HG02973 (cell line): ENCODE measurements at regions not wholly inside any gene's neighbourhood (a gene's known extent, or its start where the extent isn't known, plus 50 kb on each side); places are given as distances from the start of the nearest gene placed in this dataset.

Experiments
- ATAC-seq: cut with Tn5 transposase; IDR thresholded peaks from one replicate; pipeline ENCODE4 v1.9.1; 2021; ENCODE audit warnings: moderate library complexity; ENCODE audit not compliant: unreplicated experiment

DNA sequence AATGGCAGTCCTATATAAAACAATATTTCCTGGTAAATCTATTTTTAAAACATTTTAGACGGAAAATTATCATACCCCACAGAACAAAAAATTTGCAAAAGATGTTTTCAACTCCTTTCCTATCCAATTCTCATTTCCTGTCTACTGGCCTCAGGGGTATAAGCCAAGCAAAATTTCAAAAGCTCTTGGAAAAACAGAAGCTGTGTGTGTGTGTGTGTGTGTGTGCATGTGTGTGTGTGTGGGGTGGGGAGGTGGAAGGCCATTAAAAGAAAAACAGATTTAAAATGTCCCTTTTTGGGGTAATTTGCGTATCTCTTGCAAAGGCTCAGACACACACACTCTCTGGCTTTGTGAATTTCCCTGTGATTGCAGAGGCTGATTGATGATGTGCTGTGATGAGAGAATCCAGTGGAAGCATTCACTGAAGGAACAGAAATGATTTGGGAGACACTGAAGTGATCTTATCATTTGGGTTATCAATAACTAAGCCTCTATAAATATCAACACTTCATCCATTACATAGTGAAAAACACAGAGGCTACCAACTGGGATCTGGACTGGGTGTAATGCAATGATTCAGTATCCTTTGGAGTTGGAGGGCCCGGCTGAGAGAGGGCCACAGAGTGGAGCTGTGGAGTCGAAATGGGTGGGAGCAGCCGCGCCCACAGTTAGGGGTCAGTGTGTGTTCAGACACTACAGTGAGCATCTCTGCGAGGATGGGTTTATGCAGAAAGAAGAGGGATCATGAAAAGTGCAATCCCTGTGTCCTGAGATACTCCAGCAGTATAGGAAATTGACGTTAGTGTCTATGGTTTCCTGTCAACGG is 106.8 kb upstream of the PREP start:
- no peak for ATAC-seq

GRCh38 chr6:105507811-105508210 is 104.9 kb upstream of the PREP start:
- ATAC-seq: no peak

- no peak for ATAC-seq
These were observed 101.8 kb upstream of the PREP start for GRCh38 chr6:105504706-105505105.

DNA sequence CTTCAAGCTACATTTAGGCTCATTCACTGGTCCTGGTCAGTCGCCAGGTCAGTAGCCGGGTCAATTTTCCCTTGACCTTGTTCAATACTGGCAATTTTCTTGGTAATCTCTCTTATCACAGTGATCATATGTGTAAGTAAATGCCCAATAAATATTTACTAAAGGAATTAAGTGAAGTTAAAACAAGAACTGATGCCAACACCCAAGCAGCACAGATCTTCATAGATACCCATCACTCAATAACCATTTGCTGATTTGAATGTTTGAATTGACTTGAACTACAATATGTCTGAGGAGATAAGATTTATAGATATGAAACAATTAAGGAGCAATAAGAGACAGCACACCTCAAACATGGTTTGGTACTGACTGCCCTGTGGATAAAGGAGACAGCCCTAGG is 100.8 kb upstream of the PREP start:
- ATAC-seq: no peak

GRCh38 chr6:105501826-105502344 is 99.0 kb upstream of the PREP start:
- ATAC-seq: no peak

DNA sequence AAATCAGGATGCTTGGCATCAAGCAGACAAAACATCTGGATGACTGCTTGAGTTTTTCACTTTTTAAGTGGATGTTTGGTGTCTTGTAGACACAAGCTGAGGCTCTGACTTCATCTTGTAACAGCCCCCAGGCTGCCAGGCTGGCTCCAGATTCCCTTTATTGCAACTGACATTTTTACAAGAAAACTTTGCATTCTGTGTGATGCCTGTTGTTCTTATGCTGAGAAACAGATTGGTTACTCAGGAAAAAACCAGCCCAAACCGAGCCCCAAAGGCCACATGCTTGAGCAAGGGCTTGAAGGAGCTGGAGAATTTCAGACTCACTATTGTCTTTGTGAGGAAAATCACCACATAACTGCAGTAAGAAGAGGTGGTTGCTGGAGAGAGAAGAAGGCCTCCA is 98.4 kb upstream of the PREP start:
- ATAC-seq: no peak

- ATAC-seq: no peak
These were observed 97.8 kb upstream of the PREP start for GRCh38 chr6:105500693-105501092.

DNA sequence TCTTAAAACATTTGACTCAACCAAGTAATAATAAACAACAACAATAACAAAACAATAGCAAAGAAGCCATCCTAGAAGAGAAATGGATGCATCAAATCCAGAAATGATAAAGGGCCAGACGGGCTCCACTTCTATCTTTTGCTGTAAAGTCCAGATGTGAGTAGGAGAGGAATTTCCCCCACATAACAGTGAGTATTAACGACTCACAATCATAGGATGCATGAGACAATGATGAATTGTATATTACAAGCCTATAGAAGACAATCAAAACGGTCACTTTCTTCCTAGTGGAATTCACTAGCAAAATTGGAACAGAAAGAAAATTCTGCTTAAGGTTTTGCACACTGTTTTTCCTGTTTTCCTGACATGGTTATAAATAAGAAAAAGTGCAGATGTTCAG is 97.0 kb upstream of the PREP start:
- ATAC-seq: no peak

DNA sequence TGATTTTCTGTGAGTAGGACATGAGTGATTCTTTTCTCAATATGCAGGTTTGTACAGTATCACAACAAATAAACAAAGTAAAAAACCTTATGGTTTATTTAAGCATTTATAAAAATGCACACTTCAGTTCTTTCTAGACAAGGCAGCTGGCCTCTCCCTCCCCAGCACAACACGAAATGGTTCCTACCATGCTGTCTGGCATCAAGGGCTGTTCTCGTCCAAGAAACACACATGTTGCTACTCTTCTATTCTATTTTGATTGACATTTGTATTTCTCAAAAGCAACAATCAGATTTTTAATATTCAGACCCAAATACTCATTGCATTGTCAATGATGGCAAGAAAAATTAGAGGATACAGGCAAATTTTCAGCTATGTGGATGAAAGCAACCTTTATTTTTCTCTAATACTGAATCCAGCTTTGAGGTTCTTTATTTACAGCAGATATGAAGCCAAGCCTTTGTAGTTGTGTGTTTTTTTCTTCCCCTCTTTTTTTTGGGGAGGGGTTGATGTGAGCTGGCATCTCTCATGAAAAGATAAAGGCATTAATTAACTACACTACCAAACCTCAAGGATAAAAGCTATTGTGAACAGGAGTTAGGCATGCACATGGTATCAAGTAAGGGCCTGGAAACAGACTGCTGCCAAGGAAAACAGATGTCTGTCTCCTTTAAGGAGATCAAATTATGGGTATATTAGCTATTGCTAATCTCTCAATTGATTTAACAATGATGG is 96.4 kb upstream of the PREP start:
- no peak for ATAC-seq

- ATAC-seq: no peak
These were observed 94.7 kb upstream of the PREP start for GRCh38 chr6:105497549-105497948.

DNA sequence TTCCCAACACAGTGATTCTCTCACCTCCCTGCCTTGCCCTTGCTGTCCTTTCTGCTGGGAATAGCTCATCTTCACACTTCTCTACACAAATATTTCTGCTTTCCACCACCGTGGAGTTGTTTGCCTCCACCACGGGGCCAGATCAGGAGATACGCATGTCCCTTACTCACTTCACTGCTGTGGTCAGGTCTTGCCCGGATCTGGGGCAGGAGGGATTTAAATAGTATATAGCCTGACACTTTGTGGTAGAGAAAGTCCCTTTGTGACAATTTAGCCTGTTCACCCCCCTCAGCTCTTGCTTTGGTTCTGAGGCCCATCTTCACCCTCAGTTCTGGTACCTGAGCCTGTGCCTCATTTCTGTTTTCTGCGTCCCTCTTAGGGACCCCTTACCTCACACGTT is 92.6 kb upstream of the PREP start:
- no peak for ATAC-seq

- ATAC-seq: no peak
These were observed 91.8 kb upstream of the PREP start for GRCh38 chr6:105494688-105495087.

GRCh38 chr6:105493736-105494135 is 90.9 kb upstream of the PREP start:
- no peak for ATAC-seq

DNA sequence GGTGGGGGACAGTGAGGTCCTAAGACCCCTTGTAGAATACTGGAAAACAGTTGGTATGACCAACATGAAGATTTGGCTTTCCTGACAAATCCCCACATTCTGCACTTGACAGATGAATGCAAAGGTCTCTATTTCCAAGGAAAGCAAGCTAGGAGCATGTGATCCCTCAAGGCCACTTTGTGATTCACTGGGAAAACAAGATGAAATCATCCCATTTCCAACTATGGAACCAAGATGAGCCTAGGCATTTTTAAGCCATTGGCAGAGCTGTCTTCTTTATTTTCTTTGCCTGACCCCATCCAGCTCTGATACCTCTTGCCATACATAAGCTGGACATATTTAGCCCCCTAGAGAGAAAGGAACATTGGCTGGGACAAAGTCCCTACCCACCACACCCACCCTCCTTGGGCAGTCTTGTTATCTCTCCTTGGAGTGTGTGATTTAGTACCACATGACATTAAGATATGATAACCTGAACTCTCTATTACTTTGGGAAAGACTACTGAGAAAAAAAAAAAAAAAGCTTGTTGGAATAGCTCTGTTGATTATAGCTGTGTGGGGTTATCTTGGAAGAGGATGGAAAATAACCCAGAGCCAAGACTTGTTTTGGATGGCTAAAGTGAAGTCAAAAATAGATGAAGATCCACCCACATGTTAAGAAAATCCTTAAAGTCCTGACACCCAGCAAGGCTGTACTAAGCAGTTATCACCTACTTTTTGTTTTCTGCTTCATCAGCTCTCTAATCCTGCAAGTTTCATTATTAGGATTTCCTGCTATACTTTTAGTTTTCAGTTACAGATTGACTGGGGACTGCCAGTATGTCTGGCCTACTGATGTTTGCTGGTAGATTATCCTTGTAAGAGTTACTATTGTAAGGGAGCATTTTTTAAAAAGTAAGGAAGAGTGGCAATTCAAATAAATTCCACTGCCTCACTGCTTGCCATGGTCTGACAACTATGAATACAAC is 90.1 kb upstream of the PREP start:
- peak; percentile 83 for ATAC-seq

GRCh38 chr6:105489216-105489530 is 86.3 kb upstream of the PREP start:
- ATAC-seq: no peak

DNA sequence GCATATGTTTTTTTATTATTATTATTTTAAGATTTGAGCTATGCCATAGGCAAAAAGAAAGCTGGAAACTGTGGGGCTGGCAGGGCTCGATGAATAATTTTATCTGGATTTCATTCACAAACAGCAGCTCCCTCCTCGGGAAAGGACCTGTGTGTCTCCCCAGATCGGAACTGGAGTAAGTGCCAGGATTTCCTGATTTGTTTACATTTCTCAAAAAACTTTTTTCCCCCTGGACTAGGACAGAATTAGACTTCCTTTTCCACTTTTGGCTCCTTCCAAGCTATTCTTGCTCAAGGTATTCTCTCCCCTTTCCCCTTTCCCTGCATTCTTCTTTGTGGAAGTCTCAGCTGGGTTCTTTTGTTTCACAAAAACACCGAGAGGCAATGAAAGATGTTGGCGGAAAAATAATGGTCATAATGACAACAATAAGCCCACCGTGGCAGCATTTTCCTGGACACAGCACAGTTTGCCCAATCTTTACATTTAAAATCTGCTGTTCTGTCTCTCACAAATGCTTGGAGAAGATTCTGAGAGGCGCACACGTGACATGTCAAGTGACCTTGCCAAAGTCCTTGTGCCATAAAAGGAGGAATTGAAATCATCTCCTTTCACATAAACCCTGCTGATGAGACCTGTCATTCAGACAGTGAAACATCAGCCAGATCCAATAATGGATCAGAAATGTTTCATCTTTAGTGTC is 85.8 kb upstream of the PREP start:
- ATAC-seq: no peak

- no peak for ATAC-seq
These were observed 84.3 kb upstream of the PREP start for GRCh38 chr6:105487040-105487790.

GRCh38 chr6:105485456-105485855 is 82.6 kb upstream of the PREP start:
- ATAC-seq: peak; percentile 42

- peak; percentile 36 for ATAC-seq
These were observed 81.6 kb upstream of the PREP start for GRCh38 chr6:105484238-105485161.
